ENCODE measurements at regions not wholly inside any gene's neighbourhood (a gene's known extent, or its start where the extent isn't known, plus 50 kb on each side); places are given as distances from the start of the nearest gene placed in this dataset.

DNA sequence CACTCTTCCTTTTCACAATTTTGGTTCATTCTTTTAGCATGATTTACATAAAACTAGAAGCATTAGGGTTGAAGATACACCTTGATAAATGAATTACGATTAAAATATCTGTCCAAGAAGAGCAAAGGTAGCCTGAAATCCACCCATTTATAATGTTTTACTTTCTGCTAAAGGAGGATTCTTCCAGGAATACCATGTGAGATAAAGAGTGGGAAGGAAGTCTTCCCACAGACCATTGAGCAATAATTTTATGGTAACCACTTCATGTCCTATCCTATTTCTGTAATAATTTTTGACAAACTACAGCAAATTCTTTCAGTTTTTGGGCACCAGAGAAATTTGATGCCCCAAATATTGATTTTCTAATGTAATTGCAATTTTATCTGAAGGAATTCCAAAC is 150.6 kb upstream of the STEAP4 start:
- Histone ChIP-seq H3K4me1 (ENCODE audit: control insufficient read depth in 1 of 2, low read depth in 2 of 2) (no peaks in the 10 kb centered on the region), H3K9me3 (no peaks in the 10 kb centered on the region), H3K27me3 (replicated peaks; ENCODE audit: insufficient read depth) (no peaks in the 10 kb centered on the region), H3K36me3 (no peaks in the 10 kb centered on the region), H3K27ac (no peak overlapping the region), H3K4me3 (no peak overlapping the region)
- DNase-seq (ENCODE audit: low spot score) (no peak), ATAC-seq (ENCODE audit: insufficient number of reproducible peaks, low FRiP score, low read depth) (no peak)
- TF ChIP-seq, protein P1, sequence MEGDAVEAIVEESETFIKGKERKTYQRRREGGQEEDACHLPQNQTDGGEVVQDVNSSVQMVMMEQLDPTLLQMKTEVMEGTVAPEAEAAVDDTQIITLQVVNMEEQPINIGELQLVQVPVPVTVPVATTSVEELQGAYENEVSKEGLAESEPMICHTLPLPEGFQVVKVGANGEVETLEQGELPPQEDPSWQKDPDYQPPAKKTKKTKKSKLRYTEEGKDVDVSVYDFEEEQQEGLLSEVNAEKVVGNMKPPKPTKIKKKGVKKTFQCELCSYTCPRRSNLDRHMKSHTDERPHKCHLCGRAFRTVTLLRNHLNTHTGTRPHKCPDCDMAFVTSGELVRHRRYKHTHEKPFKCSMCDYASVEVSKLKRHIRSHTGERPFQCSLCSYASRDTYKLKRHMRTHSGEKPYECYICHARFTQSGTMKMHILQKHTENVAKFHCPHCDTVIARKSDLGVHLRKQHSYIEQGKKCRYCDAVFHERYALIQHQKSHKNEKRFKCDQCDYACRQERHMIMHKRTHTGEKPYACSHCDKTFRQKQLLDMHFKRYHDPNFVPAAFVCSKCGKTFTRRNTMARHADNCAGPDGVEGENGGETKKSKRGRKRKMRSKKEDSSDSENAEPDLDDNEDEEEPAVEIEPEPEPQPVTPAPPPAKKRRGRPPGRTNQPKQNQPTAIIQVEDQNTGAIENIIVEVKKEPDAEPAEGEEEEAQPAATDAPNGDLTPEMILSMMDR (IDR thresholded peaks at IDR 0.05) = no peak

DNA sequence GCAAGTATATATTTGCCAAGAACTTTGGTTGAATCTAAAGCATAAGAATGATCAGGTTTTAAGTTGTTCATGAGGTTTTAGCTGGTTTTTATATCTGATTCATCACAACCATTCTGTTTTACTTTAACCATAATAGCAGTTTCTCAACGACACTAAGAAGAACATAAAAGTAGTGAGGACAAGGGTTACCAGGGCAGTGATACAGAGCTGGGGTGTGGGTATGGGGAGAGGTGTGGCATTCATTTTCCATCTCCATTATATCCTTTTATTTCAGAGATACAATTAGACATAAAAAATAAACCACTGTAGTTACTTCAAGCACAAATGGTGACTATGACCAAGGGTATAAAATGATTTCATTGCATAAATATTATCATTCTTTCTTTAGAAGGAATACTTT is 149.8 kb upstream of the STEAP4 start:
- H3K9me3 ChIP-seq = no peaks in the 10 kb centered on the region
- no peaks in the 10 kb centered on the region for H3K36me3 ChIP-seq
- H3K27me3 ChIP-seq (replicated peaks; ENCODE audit: insufficient read depth) = no peaks in the 10 kb centered on the region
- TF ChIP-seq, protein P1 (IDR thresholded peaks at IDR 0.05) = no peak
- DNase-seq (ENCODE audit: low spot score) = no peak
- H3K4me1 ChIP-seq (ENCODE audit: control insufficient read depth in 1 of 2, low read depth in 2 of 2) = no peaks in the 10 kb centered on the region
- no peak for ATAC-seq (ENCODE audit: insufficient number of reproducible peaks, low FRiP score, low read depth)
- H3K4me3 ChIP-seq = no peak overlapping the region
- no peak overlapping the region for H3K27ac ChIP-seq

DNA sequence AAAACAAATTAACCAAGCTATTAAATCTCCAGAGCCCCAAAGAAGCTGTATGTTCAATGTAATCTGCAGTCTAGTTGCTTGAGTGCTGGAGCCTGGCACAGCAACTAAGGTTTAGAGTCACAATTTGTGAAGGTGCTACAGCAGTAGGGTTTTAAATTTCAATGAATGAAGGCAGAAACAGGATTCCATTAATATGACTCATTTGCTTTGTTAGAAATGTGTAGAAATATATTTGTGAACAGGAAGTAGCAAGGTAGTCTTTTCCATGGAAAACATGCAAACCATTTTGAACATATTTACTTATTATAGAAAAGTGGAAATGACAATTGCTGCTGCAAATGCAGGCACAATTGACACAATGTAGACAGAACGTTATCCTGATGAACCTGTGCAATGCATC is 149.0 kb upstream of the STEAP4 start:
- no peaks in the 10 kb centered on the region for H3K9me3 ChIP-seq
- no peak overlapping the region for H3K27ac ChIP-seq
- H3K4me1 ChIP-seq (ENCODE audit: control insufficient read depth in 1 of 2, low read depth in 2 of 2) = no peaks in the 10 kb centered on the region
- TF ChIP-seq, protein P1 (IDR thresholded peaks at IDR 0.05) = no peak
- no peaks in the 10 kb centered on the region for H3K36me3 ChIP-seq
- DNase-seq (ENCODE audit: low spot score) (no peak), ATAC-seq (ENCODE audit: insufficient number of reproducible peaks, low FRiP score, low read depth) (no peak)
- no peak overlapping the region for H3K4me3 ChIP-seq
- H3K27me3 ChIP-seq (replicated peaks; ENCODE audit: insufficient read depth) = no peaks in the 10 kb centered on the region

DNA sequence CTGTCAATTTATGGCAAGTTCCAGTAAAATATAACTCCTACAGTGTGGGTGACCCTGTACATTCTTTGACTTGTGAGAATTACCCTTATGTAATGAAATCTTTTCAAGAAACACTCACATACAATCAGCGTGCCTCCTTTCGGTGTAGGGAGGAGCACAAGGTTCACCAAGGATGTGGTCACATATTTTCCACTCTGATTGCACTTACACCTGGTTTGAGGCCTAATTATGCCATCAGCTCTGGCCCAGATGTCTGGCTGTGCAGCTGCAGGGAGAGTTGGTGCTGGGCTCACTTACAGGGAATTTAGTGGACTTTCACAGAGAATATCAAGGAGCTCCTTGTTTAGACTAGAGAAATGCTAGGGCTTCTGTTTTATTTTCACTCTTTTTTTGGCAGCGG is 146.0 kb upstream of the STEAP4 start:
- Histone ChIP-seq H3K27ac (no peak overlapping the region), H3K4me1 (ENCODE audit: control insufficient read depth in 1 of 2, low read depth in 2 of 2) (no peaks in the 10 kb centered on the region), H3K4me3 (no peak overlapping the region), H3K36me3 (no peaks in the 10 kb centered on the region), H3K9me3 (no peaks in the 10 kb centered on the region), H3K27me3 (replicated peaks; ENCODE audit: insufficient read depth) (no peaks in the 10 kb centered on the region)
- DNase-seq (ENCODE audit: low spot score) = no peak
- TF ChIP-seq, protein P1 (IDR thresholded peaks at IDR 0.05) = no peak
- no peak for ATAC-seq (ENCODE audit: insufficient number of reproducible peaks, low FRiP score, low read depth)

DNA sequence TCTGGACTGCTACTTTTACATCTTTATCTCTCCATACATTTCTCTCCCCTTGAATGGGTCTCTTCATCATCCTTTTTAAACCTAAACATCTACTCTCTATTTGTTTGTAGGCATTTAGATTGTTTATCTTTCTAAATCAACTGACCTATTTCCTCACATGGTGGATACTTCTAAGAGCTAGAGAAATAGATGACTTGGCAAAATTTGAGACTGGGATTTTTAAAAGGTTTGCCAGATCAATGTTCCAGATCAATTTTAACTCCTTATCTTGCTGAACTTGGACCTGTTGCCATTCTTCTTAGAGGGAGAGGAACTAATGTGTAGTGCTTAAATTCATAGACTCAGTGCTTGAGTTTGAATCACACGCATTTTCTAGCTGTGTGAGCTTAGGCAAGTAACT is 144.2 kb upstream of the STEAP4 start:
- ATAC-seq (ENCODE audit: insufficient number of reproducible peaks, low FRiP score, low read depth) = no peak
- Histone ChIP-seq H3K9me3 (no peaks in the 10 kb centered on the region), H3K4me1 (ENCODE audit: control insufficient read depth in 1 of 2, low read depth in 2 of 2) (no peaks in the 10 kb centered on the region), H3K36me3 (no peaks in the 10 kb centered on the region), H3K4me3 (no peak overlapping the region), H3K27ac (no peak overlapping the region), H3K27me3 (replicated peaks; ENCODE audit: insufficient read depth) (no peaks in the 10 kb centered on the region)
- TF ChIP-seq, protein P1 (IDR thresholded peaks at IDR 0.05) = no peak
- no peak for DNase-seq (ENCODE audit: low spot score)
